HG03108 (cell line): ENCODE measurements at regions not wholly inside any gene's neighbourhood (a gene's known extent, or its start where the extent isn't known, plus 50 kb on each side); places are given as distances from the start of the nearest gene placed in this dataset.

ENCODE experiments used
- ATAC-seq: cut with Tn5 transposase; IDR thresholded peaks from one replicate; pipeline ENCODE4 v1.9.1; 2021; ENCODE audit warnings: moderate library complexity; ENCODE audit not compliant: unreplicated experiment

- no peak for ATAC-seq
Observed at GRCh38 chr3:30201715-30202114, 404.7 kb upstream of the TGFBR2 start.

GRCh38 chr3:30203301-30203700, 403.1 kb upstream of the TGFBR2 start:
- no peak for ATAC-seq

GRCh38 chr3:30204126-30204525, 402.3 kb upstream of the TGFBR2 start:
- no peak for ATAC-seq

GRCh38 chr3:30206051-30206450, 400.4 kb upstream of the TGFBR2 start:
- no peak for ATAC-seq

GRCh38 chr3:30221619-30222018, 384.8 kb upstream of the TGFBR2 start:
- ATAC-seq: no peak

- no peak for ATAC-seq
Observed at GRCh38 chr3:30222441-30222840, 384.0 kb upstream of the TGFBR2 start.

- ATAC-seq: no peak
Observed at GRCh38 chr3:30225021-30225420, 381.4 kb upstream of the TGFBR2 start.

GRCh38 chr3:30226601-30227151, 379.7 kb upstream of the TGFBR2 start:
- no peak for ATAC-seq

GRCh38 chr3:30227571-30228301, 378.7 kb upstream of the TGFBR2 start:
- ATAC-seq: no peak

GRCh38 chr3:30228302-30228631, 378.1 kb upstream of the TGFBR2 start:
- no peak for ATAC-seq

- ATAC-seq: no peak
Observed at GRCh38 chr3:30231277-30232141, 374.9 kb upstream of the TGFBR2 start.

GRCh38 chr3:30232142-30232541, 374.3 kb upstream of the TGFBR2 start:
- no peak for ATAC-seq

GRCh38 chr3:30233913-30234646, 372.3 kb upstream of the TGFBR2 start:
- ATAC-seq: no peak

- ATAC-seq: no peak
Observed at GRCh38 chr3:30236011-30236410, 370.4 kb upstream of the TGFBR2 start.

- ATAC-seq: no peak
Observed at GRCh38 chr3:30241721-30242120, 364.7 kb upstream of the TGFBR2 start.

GRCh38 chr3:30245858-30246622, 360.4 kb upstream of the TGFBR2 start:
- ATAC-seq: no peak

GRCh38 chr3:30248423-30248822, 358.0 kb upstream of the TGFBR2 start:
- peak; percentile 89 for ATAC-seq

- ATAC-seq: no peak
Observed at GRCh38 chr3:30252474-30252873, 353.9 kb upstream of the TGFBR2 start.

- no peak for ATAC-seq
Observed at GRCh38 chr3:30253832-30254231, 352.6 kb upstream of the TGFBR2 start.

GRCh38 chr3:30256474-30256873, 349.9 kb upstream of the TGFBR2 start:
- ATAC-seq: no peak
